Right lobe of liver (tissue), 4 donors: ENCODE measurements at regions not wholly inside any gene's neighbourhood (a gene's known extent, or its start where the extent isn't known, plus 50 kb on each side); places are given as distances from the start of the nearest gene placed in this dataset.

ENCODE experiments used
- POLR2A ChIP-seq: fragments of 450-650 bp; IDR thresholded peaks from one replicate; pipeline ENCODE4 v1.6.1; 2017; ENCODE audit warnings: antibody characterized with exemption, mild to moderate bottlenecking
- TF ChIP-seq, protein P1 (sequence below), 4 donors: fragments of 200-600 bp in 3 of 4; fragments of 450-650 bp in 1 of 4; IDR thresholded peaks; one replicate each; pipeline versions ENCODE4 v1.5.1 to v1.8.0; 2016 to 2022; ENCODE audit warnings: antibody characterized with exemption in 4 of 4, mild to moderate bottlenecking in 2 of 4
- donor health status: DM: no; HTN: no; CAD: no.
- donor health status: DM: no; HTN: no; CAD: no.
- donor health status: DM: no; HTN: yes; CAD: no.

DNA sequence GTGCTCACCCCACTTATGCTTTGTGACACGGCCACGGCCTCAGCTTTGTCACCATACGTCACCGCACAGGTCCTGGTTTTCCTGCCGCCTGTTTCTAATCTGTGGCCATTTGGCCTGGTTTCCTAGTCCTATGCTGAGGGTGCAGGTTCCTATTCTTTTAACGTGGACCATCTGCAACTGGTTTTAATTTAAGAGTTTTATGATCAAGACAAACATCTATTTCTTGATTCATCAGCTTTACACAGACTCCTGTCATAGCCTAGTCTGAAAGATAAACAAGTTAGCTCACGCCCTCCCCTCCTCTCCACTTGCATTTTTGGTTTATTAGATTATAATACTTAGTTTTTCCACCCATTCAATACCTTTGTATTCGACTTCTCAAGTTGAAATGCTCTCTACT lies 97.5 kb upstream of the RPS6KA2 start:
- TF ChIP-seq, protein P1, sequence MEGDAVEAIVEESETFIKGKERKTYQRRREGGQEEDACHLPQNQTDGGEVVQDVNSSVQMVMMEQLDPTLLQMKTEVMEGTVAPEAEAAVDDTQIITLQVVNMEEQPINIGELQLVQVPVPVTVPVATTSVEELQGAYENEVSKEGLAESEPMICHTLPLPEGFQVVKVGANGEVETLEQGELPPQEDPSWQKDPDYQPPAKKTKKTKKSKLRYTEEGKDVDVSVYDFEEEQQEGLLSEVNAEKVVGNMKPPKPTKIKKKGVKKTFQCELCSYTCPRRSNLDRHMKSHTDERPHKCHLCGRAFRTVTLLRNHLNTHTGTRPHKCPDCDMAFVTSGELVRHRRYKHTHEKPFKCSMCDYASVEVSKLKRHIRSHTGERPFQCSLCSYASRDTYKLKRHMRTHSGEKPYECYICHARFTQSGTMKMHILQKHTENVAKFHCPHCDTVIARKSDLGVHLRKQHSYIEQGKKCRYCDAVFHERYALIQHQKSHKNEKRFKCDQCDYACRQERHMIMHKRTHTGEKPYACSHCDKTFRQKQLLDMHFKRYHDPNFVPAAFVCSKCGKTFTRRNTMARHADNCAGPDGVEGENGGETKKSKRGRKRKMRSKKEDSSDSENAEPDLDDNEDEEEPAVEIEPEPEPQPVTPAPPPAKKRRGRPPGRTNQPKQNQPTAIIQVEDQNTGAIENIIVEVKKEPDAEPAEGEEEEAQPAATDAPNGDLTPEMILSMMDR (IDR thresholded peaks at IDR 0.05): no peak
- TF ChIP-seq POLR2A: no peak
